MCF 10A (cell line): ENCODE measurements at regions not wholly inside any gene's neighbourhood (a gene's known extent, or its start where the extent isn't known, plus 50 kb on each side); places are given as distances from the start of the nearest gene placed in this dataset.

ENCODE experiments used
- BruUV-seq: library from RNA; stranded (reverse); fragments of 400-500 nt; replicated peaks from 2 replicates; lab custom pipeline; 2021; lab: Mats Ljungman, UMichigan
- CTCF ChIA-PET: fragments of 300-600 bp; sonication (Branson Sonifier 250); formaldehyde crosslinking; extraction: SDS; loops from one replicate; lab custom pipeline; 2021; ENCODE audit warnings: antibody characterized with exemption, inconsistent platforms; lab: Yijun Ruan, JAX
- POLR2A ChIA-PET: fragments of 300-600, 350-650 bp; sonication (Branson Sonifier 250); formaldehyde crosslinking; extraction: SDS; loops from one replicate; lab custom pipeline; 2020; ENCODE audit warnings: antibody characterized with exemption, inconsistent platforms; lab: Yijun Ruan, JAX
- DNase-seq: peaks from one replicate; pipeline ENCODE4 v3.0.0-alpha.2; 2018; ENCODE audit not compliant: unreplicated experiment
- H3K27ac Mint-ChIP-seq: one replicate; pipeline ENCODE4 v1.8.0; 2022; ENCODE audit warnings: mild to moderate bottlenecking, low read depth, mixed read lengths; ENCODE audit not compliant: unreplicated experiment
- H3K27me3 Mint-ChIP-seq: one replicate; pipeline ENCODE4 v1.8.0; 2022; ENCODE audit warnings: mixed read lengths; ENCODE audit not compliant: insufficient read depth, unreplicated experiment
- H3K36me3 Mint-ChIP-seq: one replicate; pipeline ENCODE4 v1.8.0; 2022; ENCODE audit warnings: mild to moderate bottlenecking, moderate library complexity, mixed read lengths; ENCODE audit not compliant: insufficient read depth, unreplicated experiment
- H3K4me1 Mint-ChIP-seq: one replicate; pipeline ENCODE4 v1.8.0; 2022; ENCODE audit warnings: mixed read lengths; ENCODE audit not compliant: insufficient read depth, unreplicated experiment
- H3K4me3 Mint-ChIP-seq: one replicate; pipeline ENCODE4 v1.8.0; 2022; ENCODE audit warnings: mild to moderate bottlenecking, moderate library complexity, mixed read lengths; ENCODE audit not compliant: unreplicated experiment
- H3K9me3 Mint-ChIP-seq: one replicate; pipeline ENCODE4 v1.8.0; 2022; ENCODE audit warnings: mixed read lengths; ENCODE audit not compliant: unreplicated experiment
- intact Hi-C: fragments of 100-400 bp; cut with micrococcal nuclease; formaldehyde crosslinking; loops from 2 replicates; pipeline ENCODE4 v1.14.1; 2022
- TF ChIP-seq, protein P1 (sequence below): fragments of 200-600 bp; IDR thresholded peaks from one replicate; pipeline ENCODE4 v1.8.0; 2022; ENCODE audit warnings: antibody characterized with exemption, mild to moderate bottlenecking; ENCODE audit not compliant: unreplicated experiment

DNA sequence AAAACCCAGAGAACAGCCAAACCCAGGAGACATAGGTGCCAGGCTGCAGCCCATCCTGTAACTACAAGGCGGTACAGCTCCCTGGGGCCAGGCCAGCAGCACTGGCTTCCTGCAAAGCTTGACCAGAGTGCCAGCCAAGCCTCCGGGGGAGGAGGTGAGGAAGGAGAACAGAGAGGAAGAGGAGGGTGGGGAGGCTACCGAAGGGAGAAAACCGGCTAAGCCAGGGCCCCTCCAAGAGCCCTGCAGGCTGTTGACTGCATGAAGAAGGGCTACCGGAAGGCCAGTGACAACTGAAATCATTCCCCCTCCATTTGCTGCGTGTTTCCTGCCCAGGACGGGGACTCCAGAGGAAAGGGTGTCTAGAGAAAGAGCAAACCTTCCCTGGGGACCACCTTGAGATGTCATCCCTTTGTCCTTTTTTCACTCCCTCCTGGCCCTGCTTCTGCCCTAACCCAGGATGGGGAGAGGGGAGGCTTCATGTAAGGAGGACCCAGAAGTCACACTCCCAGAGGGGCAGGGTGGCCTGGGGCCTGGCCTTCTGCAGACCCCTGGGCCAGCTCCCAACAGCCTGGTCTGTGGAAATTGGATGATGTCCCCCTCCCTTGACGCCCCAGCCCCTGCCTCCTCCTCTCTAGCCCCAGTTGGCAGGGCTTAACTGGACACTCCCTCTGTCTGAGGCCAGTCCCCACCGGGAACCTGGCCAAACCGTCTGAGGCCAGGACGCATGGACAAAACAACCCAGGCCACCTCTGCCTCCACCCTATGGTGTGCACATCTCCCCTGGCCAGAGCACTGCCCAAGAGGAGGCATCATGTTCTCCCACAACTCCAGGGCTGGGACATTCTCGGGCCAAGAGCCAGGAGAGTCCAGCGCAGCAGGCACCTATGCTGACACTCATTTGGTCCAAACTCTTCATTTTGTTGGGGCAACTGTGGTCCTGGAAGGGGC lies 207.8 kb downstream of the CYP26B1 start:
- intact Hi-C loops = no loop called here
- Mint-ChIP-seq H3K27me3 (no peaks in the 10 kb centered on the region), H3K36me3 (no peaks in the 10 kb centered on the region), H3K27ac (no peak overlapping the region), H3K9me3 (no peaks in the 10 kb centered on the region), H3K4me3 (no peak overlapping the region), H3K4me1 (no peaks in the 10 kb centered on the region)
- CTCF ChIA-PET = interaction anchor here (1.1 kb wide), 1 partner anchor 13 kb away, joined by 3 read pairs; no protein-coding TSS in a partner anchor
- POLR2A ChIA-PET = no interaction called here
- no TSS peak for BruUV-seq
- peak; percentile 89 for DNase-seq
- TF ChIP-seq, protein P1, sequence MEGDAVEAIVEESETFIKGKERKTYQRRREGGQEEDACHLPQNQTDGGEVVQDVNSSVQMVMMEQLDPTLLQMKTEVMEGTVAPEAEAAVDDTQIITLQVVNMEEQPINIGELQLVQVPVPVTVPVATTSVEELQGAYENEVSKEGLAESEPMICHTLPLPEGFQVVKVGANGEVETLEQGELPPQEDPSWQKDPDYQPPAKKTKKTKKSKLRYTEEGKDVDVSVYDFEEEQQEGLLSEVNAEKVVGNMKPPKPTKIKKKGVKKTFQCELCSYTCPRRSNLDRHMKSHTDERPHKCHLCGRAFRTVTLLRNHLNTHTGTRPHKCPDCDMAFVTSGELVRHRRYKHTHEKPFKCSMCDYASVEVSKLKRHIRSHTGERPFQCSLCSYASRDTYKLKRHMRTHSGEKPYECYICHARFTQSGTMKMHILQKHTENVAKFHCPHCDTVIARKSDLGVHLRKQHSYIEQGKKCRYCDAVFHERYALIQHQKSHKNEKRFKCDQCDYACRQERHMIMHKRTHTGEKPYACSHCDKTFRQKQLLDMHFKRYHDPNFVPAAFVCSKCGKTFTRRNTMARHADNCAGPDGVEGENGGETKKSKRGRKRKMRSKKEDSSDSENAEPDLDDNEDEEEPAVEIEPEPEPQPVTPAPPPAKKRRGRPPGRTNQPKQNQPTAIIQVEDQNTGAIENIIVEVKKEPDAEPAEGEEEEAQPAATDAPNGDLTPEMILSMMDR = no peak

DNA sequence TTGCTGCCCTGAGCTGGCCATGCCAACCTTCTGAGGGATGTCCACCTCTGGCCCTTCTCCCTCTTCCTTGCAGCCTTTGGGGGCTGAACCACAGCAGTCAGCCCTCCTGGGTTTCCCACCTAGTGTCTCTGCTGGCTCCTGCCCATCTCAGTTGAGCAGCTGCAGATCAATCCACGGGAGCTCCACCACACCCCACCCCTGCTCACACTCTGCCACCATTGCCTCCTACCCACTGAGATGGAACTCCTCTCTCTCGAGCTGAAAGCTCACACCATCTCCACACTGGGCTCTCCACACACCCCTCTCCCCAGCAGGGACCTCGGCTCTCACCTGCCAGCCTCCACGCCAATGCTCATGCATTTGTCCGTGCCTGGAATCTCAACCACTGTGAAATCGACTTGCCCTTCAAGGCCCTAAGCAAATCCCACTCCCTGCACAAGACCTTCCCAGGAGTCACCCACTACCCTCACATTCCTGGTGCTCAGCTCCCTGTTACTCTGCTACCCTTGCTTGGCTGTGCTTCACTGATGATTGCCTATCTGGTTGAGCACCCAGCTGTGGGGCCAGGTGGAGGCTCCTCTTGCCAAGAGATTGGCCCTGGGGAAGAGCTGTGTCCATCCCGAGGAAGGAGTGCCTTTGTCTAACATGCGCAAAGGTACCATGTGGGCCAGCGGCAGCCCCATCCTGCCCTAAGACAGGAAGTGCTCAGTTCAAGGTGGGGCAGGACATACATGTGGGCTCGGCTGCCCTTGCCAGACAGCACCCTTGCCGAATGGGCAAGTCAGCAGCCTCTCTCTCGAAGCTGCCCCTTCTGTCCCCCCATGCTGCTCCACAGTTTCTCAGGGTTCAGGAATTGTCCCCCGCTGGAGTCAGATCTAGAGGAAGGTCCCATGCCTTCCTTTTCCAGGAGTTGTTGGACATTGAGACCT lies 208.7 kb downstream of the CYP26B1 start:
- Mint-ChIP-seq H3K4me3 (no peak overlapping the region), H3K4me1 (peaks cover 2% of the 10 kb centered on the region), H3K36me3 (no peaks in the 10 kb centered on the region), H3K27ac (no peak overlapping the region), H3K9me3 (no peaks in the 10 kb centered on the region), H3K27me3 (no peaks in the 10 kb centered on the region)
- DNase-seq = no peak
- BruUV-seq = no TSS peak
- ChIA-PET POLR2A (no interaction called here), CTCF (interaction anchor here (1.1 kb wide), 1 partner anchor 12 kb away, joined by 3 read pairs; no protein-coding TSS in a partner anchor)
- intact Hi-C loops = no loop called here
- TF ChIP-seq, protein P1 = no peak

DNA sequence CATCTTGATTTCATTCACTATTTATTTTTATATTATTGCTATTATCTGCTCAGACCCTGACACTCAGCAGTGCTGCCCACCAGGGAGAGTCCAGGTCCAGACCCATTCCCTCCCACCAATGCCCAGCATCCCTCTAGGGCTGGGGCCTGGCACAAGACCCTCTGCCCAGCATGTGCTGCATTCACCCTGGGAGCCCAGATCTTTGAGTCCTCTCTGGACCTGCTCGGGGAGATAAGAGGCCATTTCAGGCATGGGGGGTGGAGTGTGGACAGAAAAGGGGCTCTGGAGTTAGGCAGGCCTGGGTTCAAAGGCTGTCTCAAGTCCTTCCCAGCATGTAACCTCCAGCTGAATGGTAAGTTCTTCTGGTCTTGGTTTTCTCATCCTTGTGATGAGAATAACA lies 209.6 kb downstream of the CYP26B1 start:
- TF ChIP-seq, protein P1 = no peak
- BruUV-seq = no TSS peak
- H3K9me3 Mint-ChIP-seq = no peaks in the 10 kb centered on the region
- H3K4me3 Mint-ChIP-seq = no peak overlapping the region
- intact Hi-C loops = no loop called here
- no peaks in the 10 kb centered on the region for H3K36me3 Mint-ChIP-seq
- no peaks in the 10 kb centered on the region for H3K27me3 Mint-ChIP-seq
- no peak overlapping the region for H3K27ac Mint-ChIP-seq
- ChIA-PET CTCF (interaction anchor here (6.7 kb wide), 1 partner anchor 15 kb away, joined by 51 read pairs; no protein-coding TSS in a partner anchor), POLR2A (no interaction called here)
- no peak for DNase-seq
- peaks cover 5% of the 10 kb centered on the region for H3K4me1 Mint-ChIP-seq
